ENCODE measurements at regions not wholly inside any gene's neighbourhood (a gene's known extent, or its start where the extent isn't known, plus 50 kb on each side); places are given as distances from the start of the nearest gene placed in this dataset.
"Not testable (repeated sequence)": the region's sequence is repeated elsewhere in the genome, so short reads cannot be mapped to it uniquely, and the experiment has no call there.

DNA sequence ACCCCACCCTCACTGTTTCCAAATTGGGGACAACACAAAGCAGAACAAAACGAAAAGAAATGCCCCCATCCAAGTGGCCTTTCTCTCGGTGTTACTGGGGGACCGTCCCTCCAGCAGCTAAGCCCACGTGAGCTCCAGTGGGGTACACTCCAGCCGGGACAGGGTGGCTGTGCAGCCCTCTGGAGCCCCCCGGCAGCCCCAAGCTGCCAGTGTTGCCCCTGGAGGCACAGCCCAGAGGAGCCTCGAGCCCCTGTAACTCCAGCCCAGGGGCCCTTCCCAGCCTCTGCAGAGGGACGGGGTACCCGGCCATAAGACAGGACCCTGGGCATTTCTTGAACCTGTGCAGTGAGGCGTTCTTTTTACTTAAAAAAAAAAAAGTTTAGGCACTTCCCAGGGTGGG is 124.5 kb upstream of the KCTD7 start:
- DNase-seq: no peak

- DNase-seq: no peak
These were observed 123.7 kb upstream of the KCTD7 start for GRCh38 chr7:66505009-66505408.

DNA sequence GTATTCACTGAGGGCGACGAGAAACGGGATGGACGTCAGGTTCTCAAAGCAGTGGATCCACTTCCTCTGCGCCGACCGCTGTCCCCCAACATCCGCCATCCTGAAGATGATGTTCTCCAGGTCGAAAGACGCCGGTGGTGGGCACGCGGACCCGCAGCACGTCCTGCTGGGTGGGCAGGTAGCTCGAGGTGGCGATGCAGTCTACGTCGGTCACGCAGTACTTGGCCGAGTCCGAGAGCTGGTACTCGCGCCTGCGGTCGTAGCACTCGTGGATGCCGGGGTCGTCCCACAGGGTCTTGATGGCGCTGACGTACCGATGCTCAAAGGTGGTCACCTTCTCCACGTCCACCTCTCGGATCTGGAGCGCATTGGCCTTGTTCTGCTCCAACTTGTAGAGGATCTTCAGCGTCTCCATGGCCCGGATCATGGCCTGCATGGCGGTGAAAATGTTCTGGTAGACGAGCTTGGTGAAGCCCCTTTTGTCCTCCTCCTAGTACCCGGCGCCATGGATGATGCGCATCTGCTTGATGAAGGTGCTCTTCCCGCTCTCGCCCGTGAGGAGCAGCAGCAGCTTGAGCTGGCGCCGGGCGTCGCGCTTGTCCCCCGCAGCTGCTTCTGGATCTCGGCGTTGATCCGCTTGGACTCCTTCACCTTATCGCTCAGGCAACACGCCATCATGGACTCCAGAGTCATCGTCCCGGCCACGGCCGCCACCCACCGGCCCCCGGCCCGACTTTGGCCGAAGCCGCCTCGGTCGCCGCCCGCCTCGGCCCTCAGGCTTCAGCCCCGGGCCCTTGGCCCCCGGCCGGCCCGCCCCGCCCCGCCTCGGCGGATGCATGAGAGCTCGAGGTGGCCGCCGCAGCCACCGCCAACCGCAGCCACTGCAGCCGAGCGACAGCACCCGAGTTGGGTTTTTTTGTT is 122.9 kb upstream of the KCTD7 start:
- DNase-seq: no peak

- not testable (repeated sequence) for DNase-seq
These were observed 122.0 kb upstream of the KCTD7 start for GRCh38 chr7:66506703-66507102.

- DNase-seq: no peak
These were observed 120.9 kb upstream of the KCTD7 start for GRCh38 chr7:66507764-66508296.

- DNase-seq: no peak
These were observed 120.2 kb upstream of the KCTD7 start for GRCh38 chr7:66508431-66508830.

- DNase-seq: no peak
These were observed 114.6 kb upstream of the KCTD7 start for GRCh38 chr7:66514050-66514449.

DNA sequence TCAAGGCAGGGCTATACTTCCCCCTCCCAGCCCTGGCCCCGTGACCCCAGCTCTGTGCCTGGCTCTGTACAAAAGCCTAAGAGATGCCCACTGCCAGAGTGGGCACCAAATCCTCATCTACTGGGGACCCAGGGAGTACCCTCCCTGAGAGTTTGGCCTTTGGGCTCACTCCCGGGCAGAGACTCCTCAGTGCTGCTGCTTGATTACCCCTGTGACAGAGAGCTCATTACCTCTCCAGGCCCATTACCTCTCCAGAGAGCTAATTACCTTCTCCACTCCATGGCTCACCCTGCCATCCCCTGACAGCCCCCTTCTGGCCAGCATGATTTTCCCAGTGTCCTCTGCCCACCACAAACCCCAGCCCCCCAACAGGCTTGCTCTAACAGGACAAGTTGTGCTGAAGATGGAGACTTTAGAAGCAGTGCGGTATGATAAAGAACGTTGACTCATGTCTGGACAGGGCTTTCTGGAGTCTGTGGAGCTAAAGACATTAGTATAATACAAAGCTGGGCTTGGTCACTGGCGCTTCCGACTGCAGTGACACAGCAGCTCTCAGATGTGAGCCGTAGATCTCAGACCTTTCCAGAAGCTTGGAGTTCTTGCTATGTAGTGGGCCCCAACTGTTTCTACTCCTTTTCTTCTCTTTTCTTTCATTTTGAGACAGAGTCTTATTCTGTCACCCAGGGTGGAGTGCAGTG is 111.3 kb upstream of the KCTD7 start:
- no peak for DNase-seq

GRCh38 chr7:66518151-66518691 is 110.5 kb upstream of the KCTD7 start:
- DNase-seq: no peak

- DNase-seq: no peak
These were observed 107.0 kb upstream of the KCTD7 start for GRCh38 chr7:66521675-66522074.

DNA sequence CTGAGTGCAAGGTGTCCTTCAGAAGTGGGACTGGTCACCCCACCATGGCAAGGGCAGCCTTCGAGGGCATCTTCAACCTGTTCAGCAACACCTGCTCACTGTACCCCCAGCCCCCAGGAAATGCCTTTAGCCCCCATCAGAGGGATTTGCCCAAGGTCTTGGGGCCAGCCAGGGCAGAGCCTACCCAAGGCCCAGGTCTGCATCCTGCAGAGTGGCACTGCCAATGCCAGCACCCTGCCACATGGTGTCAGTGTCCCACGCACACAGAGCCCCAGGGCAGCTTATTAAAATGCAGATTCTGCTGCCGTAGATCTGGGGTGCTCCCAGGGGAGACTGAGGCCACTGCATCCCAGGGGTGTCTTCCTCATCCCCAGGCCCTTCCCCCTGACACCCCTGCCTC is 106.2 kb upstream of the KCTD7 start:
- no peak for DNase-seq

DNA sequence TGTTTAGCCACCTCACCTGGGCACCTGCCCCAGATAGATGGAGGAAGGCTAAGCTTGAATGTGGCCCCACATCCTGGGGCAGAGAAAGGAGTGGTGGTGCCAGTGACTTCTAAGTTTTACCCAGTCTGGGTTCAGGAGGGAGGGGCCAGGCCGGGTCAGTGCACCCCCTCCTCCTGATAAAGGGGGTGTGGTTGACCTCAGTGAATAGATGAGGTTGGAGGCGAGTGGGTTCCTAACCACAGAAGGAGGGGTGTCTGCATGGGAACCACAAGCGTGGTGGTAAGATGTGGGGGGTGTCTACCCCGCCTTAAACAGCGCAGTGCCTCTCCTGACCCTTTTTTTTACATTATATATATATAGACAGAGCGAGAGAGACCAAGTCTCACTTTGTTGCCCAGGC is 105.3 kb upstream of the KCTD7 start:
- DNase-seq: no peak

GRCh38 chr7:66524738-66525137 is 103.9 kb upstream of the KCTD7 start:
- DNase-seq: no peak

GRCh38 chr7:66526782-66527181 is 101.9 kb upstream of the KCTD7 start:
- not testable (repeated sequence) for DNase-seq

DNA sequence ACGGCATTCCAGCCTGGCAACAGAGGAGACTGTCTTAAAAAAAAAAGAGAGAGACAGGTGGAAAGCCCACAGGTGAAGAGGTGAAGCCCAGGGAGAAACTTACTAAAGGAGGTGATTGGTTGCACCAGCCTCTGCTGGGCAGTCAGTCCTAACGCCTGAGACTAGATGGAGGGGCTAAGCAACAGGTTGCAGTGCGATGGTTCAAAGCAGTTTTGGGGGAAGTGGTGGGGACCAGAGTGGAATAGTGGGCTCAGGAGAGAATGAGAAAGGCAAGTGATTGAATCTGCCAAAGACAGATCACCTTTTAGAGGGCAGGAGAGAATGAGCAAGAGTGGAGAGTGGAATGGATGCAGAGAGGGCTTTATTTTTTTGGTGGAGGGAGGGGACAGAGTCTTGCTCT is 100.0 kb upstream of the KCTD7 start:
- DNase-seq: no peak

DNA sequence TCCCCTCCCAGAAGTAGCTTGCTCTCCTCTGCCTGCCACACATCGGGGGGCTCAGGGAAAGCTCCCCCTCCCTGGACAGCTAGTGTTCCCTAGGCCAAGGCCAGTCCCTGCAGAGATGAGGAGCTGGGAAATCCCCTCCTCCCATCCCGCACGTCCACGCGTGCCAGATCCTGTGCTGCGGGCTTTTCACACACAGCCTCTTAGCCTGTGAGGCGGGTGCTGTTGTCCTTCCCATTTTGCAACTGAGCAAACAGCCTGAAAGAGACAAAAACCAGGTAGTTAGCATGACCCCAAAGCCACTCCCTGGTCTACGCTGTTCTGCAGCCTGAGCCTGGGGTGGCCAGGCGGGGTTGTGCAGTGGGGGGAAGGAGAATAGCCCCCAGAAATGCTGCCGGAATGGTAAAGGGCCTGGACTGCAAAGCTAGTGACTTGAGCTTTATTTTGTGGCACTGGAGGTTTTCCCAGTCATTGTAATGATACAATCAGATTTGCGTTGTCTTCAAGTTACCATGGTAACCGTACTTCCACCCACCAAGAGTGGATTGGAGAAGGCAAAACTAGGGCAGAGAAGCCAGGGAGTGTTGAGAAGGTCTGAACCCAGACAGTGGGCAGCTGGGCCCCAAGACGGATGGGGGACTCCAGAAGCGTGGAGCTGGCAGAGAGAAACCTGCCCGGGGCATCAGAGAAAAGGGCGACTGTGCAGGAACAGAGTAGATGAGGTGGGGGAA is 98.6 kb upstream of the KCTD7 start:
- DNase-seq: no peak

GRCh38 chr7:66535414-66536329 is 93.0 kb upstream of the KCTD7 start:
- DNase-seq: no peak

DNA sequence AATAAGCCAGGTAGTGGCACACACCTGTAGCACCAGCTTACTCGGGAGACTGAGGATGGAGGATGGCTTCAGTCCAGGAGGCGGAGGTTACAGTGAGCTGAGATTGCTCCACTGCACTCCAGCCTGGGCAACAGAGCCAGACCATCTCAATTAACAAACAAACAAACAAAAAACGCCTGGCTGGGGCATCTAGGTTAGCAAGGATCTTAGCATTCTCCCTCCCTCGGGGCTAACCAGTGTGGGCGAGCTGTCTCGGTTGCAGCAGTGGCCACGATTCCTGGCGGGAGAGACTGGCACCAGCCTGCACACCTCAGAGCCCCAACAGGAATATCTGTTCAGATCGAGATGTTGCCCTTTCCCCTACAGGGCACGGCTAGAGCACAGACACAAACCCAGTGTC is 91.3 kb upstream of the KCTD7 start:
- DNase-seq: no peak

- no peak for DNase-seq
These were observed 90.8 kb upstream of the KCTD7 start for GRCh38 chr7:66537876-66538275.

DNA sequence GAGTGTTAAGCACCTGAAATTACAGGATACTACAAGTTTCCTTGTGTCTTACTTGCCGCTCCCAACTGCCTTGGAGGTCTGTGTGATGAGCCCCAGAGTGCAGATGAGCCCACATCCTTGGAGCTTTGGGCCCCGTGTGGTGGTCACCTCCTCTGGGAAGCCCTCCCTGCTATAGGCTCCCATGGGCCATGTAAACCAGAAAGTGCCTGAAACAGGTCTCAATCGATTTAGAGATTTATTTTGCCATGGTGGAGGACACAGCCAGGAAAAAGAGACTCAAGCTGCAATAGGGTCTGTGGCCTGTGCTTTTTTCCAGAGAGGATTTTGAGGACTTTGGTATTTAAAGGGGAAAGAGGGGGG is 89.4 kb upstream of the KCTD7 start:
- no peak for DNase-seq

DNA sequence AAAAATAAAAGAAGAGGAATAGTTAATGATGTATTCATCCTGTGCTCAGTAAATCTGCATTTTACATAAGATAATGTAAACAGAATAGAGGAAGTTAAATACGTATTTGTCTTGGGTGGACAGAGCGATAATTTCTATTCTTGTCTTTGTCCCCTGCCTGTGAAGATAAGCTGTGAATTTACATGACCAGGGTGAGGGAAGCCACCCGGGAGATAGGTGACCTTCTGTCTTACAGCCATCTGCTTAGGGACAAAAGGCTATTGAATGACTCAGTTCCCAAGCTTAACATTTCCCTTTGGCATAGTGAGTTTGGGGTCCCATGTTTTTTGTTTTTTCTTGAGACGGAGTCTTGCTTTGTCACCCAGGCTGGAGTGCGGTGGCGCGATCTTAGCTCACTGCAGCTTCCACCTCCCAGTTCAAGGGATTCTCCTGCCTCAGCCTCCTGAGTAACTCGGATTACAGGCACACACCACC is 88.7 kb upstream of the KCTD7 start:
- no peak for DNase-seq

DNA sequence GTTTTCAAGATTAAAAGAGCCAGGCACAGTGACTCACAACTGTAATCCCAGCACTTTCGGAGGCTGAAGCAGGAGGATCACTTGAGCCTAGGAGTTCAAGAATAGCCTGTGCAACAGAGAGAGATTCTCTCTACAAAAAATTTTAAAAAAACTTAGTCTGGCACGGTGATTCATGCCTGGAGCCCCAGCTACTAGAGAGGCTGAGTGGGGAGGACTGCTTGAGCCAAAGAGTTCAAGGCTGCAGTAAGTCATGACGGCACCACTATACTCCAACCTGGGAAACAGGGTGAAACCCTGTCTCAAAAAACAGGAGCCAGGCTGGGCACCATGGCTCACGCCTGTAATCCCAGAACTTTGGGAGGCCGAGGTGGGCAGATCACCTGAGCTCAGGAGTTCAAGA is 86.6 kb upstream of the KCTD7 start:
- DNase-seq: no peak

All from activated CD8-positive, alpha-beta memory T cell treated with anti-CD3 and anti-CD28 coated beads for 24 hours (primary cell).